ENCODE measurements at regions not wholly inside any gene's neighbourhood (a gene's known extent, or its start where the extent isn't known, plus 50 kb on each side); places are given as distances from the start of the nearest gene placed in this dataset.

DNA sequence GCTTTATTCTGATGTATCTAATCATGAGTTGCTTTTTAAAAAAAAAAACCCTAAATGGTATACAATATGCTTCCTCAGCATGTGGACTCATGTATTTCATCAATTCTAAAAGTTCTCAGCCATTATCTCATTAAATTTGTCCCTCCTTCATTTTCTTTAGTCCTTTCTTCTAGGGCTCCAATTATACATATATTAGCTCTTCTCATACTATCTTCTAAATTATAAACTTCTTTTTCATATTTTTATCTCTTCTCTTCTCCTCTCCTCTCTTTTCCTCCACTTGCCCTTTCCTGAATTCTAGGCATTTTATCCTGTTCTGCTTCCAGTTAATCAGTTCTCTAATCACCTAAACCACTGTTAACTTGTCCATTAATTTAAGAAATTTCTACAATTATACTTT lies 55.0 kb upstream of the IL33 start:
- TF ChIP-seq, protein P1, sequence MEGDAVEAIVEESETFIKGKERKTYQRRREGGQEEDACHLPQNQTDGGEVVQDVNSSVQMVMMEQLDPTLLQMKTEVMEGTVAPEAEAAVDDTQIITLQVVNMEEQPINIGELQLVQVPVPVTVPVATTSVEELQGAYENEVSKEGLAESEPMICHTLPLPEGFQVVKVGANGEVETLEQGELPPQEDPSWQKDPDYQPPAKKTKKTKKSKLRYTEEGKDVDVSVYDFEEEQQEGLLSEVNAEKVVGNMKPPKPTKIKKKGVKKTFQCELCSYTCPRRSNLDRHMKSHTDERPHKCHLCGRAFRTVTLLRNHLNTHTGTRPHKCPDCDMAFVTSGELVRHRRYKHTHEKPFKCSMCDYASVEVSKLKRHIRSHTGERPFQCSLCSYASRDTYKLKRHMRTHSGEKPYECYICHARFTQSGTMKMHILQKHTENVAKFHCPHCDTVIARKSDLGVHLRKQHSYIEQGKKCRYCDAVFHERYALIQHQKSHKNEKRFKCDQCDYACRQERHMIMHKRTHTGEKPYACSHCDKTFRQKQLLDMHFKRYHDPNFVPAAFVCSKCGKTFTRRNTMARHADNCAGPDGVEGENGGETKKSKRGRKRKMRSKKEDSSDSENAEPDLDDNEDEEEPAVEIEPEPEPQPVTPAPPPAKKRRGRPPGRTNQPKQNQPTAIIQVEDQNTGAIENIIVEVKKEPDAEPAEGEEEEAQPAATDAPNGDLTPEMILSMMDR (IDR thresholded peaks at IDR 0.05; ENCODE audit: low read depth, low read length) = no peak
- DNase-seq (ENCODE audit: low read depth in 2 of 2) = no peak

DNA sequence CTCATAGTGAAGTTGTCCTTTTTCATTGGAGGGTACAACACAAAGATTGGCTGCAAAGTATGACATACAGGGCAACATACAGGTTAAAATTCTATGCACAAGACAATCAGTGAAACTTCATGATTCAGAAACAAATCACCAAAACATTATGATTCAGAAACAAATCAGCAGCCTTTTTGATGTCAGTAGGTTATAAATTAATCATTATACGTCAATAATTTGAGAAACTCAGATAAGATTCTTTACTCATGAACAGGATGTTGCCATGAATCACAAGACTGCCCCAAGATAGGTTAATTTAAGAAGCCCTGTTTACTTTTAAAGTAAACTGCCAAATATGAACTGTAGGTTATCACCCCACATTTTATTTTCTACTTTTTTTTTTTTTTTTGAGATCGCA lies 62.2 kb upstream of the IL33 start:
- peak; percentile 32 to 77 for DNase-seq (ENCODE audit: low read depth in 2 of 2)
- no peak overlapping the region for H3K4me3 ChIP-seq (replicated peaks in 1 of 2; ENCODE audit: low read depth in 2 of 2, low read length in 2 of 2)
- TF ChIP-seq, protein P1 (IDR thresholded peaks at IDR 0.05; ENCODE audit: low read depth, low read length) = no peak

More for the DNA sequence above, 55.0 kb upstream of the IL33 start:
- H3K4me3 ChIP-seq (replicated peaks in 1 of 2; ENCODE audit: low read depth in 2 of 2, low read length in 2 of 2) = no peak overlapping the region

DNA sequence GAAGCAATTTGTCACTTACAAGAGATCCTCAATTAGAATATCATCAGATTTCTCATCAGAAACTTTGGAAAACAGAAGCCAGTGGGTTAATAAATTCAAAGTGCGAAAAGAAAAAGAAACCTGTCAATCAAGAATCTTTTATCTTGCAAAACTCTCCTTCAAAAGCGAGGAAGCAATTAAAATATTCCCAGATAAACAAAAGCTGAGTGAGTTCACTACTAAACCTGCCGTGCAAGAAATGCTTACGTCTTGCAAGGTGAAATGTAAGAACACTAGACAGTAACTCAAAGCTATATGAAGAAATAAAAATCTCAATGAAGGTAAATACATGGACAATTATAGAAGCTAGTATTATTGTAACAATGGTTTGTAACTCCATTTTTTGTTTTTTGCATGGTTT lies 62.8 kb upstream of the IL33 start:
- DNase-seq (ENCODE audit: low read depth in 2 of 2) = no peak
- TF ChIP-seq, protein P1 (IDR thresholded peaks at IDR 0.05; ENCODE audit: low read depth, low read length) = no peak

DNA sequence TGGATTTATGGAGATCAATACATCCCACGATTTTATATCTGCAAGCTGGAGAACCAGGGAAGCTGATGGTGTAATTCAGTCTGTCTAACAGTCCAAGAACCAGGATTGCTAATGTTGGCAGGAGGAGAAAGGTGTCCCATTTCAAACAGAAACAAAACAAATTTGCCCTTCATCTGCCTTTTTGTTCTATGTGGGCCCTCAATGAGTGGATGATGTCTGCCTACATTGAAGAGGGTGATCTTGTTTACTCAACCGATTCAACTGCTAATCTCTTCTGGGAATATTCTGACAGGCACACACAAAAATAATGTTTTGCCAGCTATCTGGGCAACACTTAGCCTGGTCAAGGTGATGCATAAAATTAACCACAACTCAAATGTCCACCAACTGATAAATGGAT lies 65.1 kb upstream of the IL33 start:
- H3K4me3 ChIP-seq (replicated peaks in 1 of 2; ENCODE audit: low read depth in 2 of 2, low read length in 2 of 2) = no peak overlapping the region
- TF ChIP-seq, protein P1 (IDR thresholded peaks at IDR 0.05; ENCODE audit: low read depth, low read length) = no peak
- no peak for DNase-seq (ENCODE audit: low read depth in 2 of 2)

More for the DNA sequence above, 62.8 kb upstream of the IL33 start:
- H3K4me3 ChIP-seq (replicated peaks in 1 of 2; ENCODE audit: low read depth in 2 of 2, low read length in 2 of 2) = no peak overlapping the region

DNA sequence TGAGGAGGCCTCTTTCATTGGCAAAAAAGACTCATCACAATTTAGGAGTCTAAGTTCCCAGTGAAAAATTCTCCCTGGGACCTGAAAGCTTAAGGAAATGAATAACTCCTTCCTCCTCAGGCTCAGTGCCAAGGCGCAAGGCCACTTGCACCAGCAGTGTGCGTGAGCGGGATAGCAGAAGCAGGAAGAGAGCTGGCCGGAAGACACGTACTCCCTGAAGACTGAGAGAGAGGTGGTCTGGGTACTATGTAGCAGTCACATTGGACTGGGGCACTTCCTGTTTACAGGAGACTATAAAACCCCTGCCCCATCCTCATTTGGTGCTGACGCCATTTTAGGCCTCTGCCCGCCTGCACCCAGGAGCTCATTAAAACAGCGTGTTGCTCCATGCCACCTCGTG lies 66.3 kb upstream of the IL33 start:
- H3K4me3 ChIP-seq (replicated peaks in 1 of 2; ENCODE audit: low read depth in 2 of 2, low read length in 2 of 2) = no peak overlapping the region
- DNase-seq (ENCODE audit: low read depth in 2 of 2) = peak; percentile 57 to 78
- TF ChIP-seq, protein P1 (IDR thresholded peaks at IDR 0.05; ENCODE audit: low read depth, low read length) = no peak

DNA sequence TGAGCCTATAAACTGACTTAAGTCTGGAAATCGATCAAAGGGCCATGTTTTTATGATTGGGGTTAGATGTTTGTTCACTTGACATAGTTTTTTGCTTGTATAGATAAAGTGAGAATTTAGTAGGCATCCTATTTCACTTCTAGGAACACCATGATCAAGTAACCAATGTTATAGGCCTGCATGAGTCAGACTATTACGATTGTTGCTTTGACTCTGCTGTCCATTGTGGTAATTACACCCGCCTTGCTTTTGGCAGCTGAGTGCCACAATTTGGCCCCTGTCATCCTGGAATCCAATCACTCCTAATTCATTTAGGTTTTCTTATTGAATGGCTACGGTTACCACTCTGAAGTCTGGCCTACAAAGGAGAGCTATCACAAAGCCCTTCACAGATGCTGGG lies 67.8 kb upstream of the IL33 start:
- DNase-seq (ENCODE audit: low read depth in 2 of 2) = peak in 1 of 2 donors; percentile 44
- H3K4me3 ChIP-seq (replicated peaks in 1 of 2; ENCODE audit: low read depth in 2 of 2, low read length in 2 of 2) = no peak overlapping the region
- TF ChIP-seq, protein P1 (IDR thresholded peaks at IDR 0.05; ENCODE audit: low read depth, low read length) = peak; percentile 2

DNA sequence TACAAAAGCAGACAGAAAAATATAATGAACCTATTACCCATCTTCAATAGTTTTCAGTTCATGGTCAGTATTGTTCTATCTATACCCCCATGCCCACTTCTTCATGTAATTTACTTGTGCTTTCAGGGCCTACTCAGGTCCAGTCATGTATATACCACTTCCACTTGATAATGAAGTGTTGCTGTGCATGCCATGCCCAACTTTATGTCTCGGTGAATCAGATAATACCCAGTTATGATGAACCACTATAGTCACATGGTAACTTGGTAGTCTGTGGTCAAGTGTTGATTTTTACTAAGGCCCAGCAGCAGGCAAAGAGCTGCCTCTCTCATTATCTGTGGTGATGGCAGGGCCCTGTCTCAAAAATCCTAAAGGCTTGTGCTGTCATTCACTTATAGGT lies 70.7 kb upstream of the IL33 start:
- no peak overlapping the region for H3K4me3 ChIP-seq (replicated peaks in 1 of 2; ENCODE audit: low read depth in 2 of 2, low read length in 2 of 2)
- no peak for DNase-seq (ENCODE audit: low read depth in 2 of 2)
- TF ChIP-seq, protein P1 (IDR thresholded peaks at IDR 0.05; ENCODE audit: low read depth, low read length) = no peak

Measured in cardiac fibroblast (primary cell).